Hepatocyte (in vitro differentiated cells): ENCODE measurements at regions not wholly inside any gene's neighbourhood (a gene's known extent, or its start where the extent isn't known, plus 50 kb on each side); places are given as distances from the start of the nearest gene placed in this dataset.

ENCODE experiments used
- EZH2phosphoT487 ChIP-seq: fragments of 200-600 bp; sonication (generic); IDR thresholded peaks from one replicate; pipeline ENCODE4 v1.6.1; 2018; ENCODE audit warnings: antibody characterized with exemption, mild to moderate bottlenecking, low read depth, moderate library complexity; ENCODE audit not compliant: unreplicated experiment, severe bottlenecking
- TF ChIP-seq, protein P1 (sequence below): fragments of 200-600 bp; sonication (generic); IDR thresholded peaks from 2 replicates; pipeline ENCODE4 v1.5.1; 2016; ENCODE audit warnings: antibody characterized with exemption, mild to moderate bottlenecking; ENCODE audit not compliant: poor library complexity

DNA sequence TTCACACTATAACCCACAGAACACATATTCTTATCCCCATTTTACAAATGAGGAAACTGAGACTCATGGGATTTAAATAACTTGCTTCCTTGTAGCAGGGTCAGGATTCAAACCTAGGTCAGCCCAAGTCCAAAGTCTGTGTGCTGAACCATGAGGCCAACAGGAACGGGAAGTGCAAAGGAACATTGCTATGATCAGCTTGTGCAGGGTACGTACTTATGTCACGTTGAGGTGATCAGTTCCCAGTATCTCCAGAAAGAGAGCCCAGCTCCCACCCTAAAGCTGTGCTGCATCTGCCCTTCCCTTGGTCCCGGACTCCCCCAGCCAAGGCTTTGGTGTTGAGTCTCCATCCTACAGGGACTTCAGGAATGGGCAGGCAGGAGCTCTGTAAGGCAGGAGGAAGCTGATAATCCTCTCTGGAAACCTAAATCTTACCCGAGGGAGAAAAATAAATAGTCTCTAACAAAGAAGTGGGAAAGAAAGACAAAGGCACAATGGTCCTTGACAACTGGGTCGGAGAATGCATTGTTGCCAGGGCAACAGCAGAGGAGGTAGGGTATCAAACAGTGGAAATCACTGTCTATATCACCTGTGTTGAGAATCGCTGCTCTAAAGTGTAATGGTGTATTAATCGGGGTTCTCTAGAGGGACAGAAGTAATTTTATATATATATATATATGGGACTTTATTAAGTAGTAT, 82.5 kb upstream of the FICD start:
- TF ChIP-seq EZH2phosphoT487 = no peak
- TF ChIP-seq, protein P1, sequence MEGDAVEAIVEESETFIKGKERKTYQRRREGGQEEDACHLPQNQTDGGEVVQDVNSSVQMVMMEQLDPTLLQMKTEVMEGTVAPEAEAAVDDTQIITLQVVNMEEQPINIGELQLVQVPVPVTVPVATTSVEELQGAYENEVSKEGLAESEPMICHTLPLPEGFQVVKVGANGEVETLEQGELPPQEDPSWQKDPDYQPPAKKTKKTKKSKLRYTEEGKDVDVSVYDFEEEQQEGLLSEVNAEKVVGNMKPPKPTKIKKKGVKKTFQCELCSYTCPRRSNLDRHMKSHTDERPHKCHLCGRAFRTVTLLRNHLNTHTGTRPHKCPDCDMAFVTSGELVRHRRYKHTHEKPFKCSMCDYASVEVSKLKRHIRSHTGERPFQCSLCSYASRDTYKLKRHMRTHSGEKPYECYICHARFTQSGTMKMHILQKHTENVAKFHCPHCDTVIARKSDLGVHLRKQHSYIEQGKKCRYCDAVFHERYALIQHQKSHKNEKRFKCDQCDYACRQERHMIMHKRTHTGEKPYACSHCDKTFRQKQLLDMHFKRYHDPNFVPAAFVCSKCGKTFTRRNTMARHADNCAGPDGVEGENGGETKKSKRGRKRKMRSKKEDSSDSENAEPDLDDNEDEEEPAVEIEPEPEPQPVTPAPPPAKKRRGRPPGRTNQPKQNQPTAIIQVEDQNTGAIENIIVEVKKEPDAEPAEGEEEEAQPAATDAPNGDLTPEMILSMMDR = no peak
